ENCODE measurements at regions not wholly inside any gene's neighbourhood (a gene's known extent, or its start where the extent isn't known, plus 50 kb on each side); places are given as distances from the start of the nearest gene placed in this dataset.

DNA sequence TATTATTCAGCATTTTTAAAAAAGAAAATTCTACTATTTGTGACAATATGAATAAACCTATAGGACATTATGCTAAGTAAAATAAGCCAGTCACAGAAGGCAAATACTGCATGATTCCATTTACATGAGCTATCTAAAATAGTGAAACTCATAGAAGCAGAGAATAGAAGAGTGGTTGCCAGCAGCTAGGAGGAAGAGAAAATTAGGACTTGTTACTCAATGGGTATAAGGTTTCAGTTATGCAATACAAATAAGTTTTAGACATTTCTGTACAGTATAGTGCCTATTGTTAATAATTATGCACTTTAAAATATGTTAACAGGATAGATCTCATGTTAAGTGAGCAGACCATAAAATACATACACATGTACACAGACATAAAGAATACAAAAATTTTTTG, 73.8 kb upstream of the SPINK5 start:
- TF ChIP-seq, protein P1, sequence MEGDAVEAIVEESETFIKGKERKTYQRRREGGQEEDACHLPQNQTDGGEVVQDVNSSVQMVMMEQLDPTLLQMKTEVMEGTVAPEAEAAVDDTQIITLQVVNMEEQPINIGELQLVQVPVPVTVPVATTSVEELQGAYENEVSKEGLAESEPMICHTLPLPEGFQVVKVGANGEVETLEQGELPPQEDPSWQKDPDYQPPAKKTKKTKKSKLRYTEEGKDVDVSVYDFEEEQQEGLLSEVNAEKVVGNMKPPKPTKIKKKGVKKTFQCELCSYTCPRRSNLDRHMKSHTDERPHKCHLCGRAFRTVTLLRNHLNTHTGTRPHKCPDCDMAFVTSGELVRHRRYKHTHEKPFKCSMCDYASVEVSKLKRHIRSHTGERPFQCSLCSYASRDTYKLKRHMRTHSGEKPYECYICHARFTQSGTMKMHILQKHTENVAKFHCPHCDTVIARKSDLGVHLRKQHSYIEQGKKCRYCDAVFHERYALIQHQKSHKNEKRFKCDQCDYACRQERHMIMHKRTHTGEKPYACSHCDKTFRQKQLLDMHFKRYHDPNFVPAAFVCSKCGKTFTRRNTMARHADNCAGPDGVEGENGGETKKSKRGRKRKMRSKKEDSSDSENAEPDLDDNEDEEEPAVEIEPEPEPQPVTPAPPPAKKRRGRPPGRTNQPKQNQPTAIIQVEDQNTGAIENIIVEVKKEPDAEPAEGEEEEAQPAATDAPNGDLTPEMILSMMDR (IDR thresholded peaks at IDR 0.05; ENCODE audit: insufficient read depth, low read depth, low read length), result no peak
- TF ChIP-seq EZH2 (IDR thresholded peaks at IDR 0.05; ENCODE audit: insufficient read depth, low read length), result no peak

All from astrocyte (in vitro differentiated cells and primary cell).